Spleen (tissue), 7 donors: ENCODE measurements at regions not wholly inside any gene's neighbourhood (a gene's known extent, or its start where the extent isn't known, plus 50 kb on each side); places are given as distances from the start of the nearest gene placed in this dataset.

ENCODE experiments used
- POLR2A ChIP-seq, 3 donors: fragments of 450-650 bp; IDR thresholded peaks; one replicate each; pipeline ENCODE4 v1.5.1; 2017; ENCODE audit warnings: antibody characterized with exemption in 3 of 3, mild to moderate bottlenecking in 1 of 3
- POLR2AphosphoS5 ChIP-seq, 3 donors: sonication (generic); formaldehyde crosslinking; IDR thresholded peaks; one replicate each; pipeline ENCODE4 v1.5.1; 2017; ENCODE audit warnings: antibody characterized with exemption in 3 of 3
- TF ChIP-seq, protein P1 (sequence below), 11 experiments: fragments of 200-600 bp in 7 of 11; fragments of 450-650 bp in 4 of 11; sonication (generic) in 4 of 11; IDR thresholded peaks in 8 of 11; conservative IDR thresholded peaks in 3 of 11; 1 replicate in 7 of 11; 2 replicates in 4 of 11; pipeline versions ENCODE4 v1.4.0 to v1.8.0; 2016 to 2021; ENCODE audit warnings: antibody characterized with exemption in 11 of 11, inconsistent platforms in 4 of 11, mild to moderate bottlenecking in 1 of 11
- donor health status: DM: no; HTN: no; CAD: no; lungs with moderate emphysema.
- donor health status: DM: no; HTN: no; CAD: no.
- donor health status: DM: no; HTN: no; CAD: no.

DNA sequence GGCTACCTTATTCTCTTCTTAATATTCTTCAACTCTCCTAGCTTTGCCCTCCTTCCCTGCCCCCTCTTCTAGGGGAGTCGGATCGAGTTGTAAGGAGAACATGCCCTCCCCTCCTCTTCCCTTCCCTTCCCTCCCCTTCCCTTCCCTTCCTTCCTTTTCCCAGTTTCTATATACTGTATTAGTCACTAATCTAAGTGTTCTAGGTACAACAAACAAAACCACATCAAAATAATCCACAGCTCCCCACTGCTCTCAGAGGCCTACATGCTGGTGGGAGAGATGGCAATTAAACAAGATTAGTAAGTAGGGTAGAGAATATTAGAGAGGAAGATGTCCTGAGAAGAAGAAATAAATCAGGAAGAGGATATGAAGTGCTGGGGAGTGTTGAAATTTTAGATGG is 119.9 kb upstream of the PZP start:
- TF ChIP-seq, protein P1, sequence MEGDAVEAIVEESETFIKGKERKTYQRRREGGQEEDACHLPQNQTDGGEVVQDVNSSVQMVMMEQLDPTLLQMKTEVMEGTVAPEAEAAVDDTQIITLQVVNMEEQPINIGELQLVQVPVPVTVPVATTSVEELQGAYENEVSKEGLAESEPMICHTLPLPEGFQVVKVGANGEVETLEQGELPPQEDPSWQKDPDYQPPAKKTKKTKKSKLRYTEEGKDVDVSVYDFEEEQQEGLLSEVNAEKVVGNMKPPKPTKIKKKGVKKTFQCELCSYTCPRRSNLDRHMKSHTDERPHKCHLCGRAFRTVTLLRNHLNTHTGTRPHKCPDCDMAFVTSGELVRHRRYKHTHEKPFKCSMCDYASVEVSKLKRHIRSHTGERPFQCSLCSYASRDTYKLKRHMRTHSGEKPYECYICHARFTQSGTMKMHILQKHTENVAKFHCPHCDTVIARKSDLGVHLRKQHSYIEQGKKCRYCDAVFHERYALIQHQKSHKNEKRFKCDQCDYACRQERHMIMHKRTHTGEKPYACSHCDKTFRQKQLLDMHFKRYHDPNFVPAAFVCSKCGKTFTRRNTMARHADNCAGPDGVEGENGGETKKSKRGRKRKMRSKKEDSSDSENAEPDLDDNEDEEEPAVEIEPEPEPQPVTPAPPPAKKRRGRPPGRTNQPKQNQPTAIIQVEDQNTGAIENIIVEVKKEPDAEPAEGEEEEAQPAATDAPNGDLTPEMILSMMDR (IDR thresholded peaks at IDR 0.05 in 8 of 11, conservative IDR thresholded peaks at IDR 0.05 in 3 of 11) = no peak
- TF ChIP-seq POLR2A (IDR thresholded peaks at IDR 0.05) (no peak), POLR2AphosphoS5 (IDR thresholded peaks at IDR 0.05) (no peak)
